SJSA1 (cell line): ENCODE measurements at regions not wholly inside any gene's neighbourhood (a gene's known extent, or its start where the extent isn't known, plus 50 kb on each side); places are given as distances from the start of the nearest gene placed in this dataset.
"Not testable (repeated sequence)": the region's sequence is repeated elsewhere in the genome, so short reads cannot be mapped to it uniquely, and the experiment has no call there.

Experiments
- DNase-seq, 2 experiments: peaks; one replicate each; pipeline ENCODE4 v3.0.0-alpha.2; 2015 to 2020; ENCODE audit warnings: low spot score in 2 of 2, low read depth in 1 of 2
- H3K27ac ChIP-seq: fragments of 250-450 bp; sonication (Bioruptor Pico); 2 replicates; pipeline ENCODE4 v1.5.1; 2020; ENCODE audit warnings: mild to moderate bottlenecking, moderate library complexity
- H3K27me3 ChIP-seq: fragments of 250-450 bp; sonication (Bioruptor Pico); replicated peaks from 2 replicates; pipeline ENCODE4 v1.5.1; 2020; ENCODE audit warnings: mild to moderate bottlenecking, moderate library complexity
- H3K36me3 ChIP-seq: fragments of 250-450 bp; sonication (Bioruptor Pico); 2 replicates; pipeline ENCODE4 v1.5.1; 2020; ENCODE audit warnings: mild to moderate bottlenecking
- H3K4me1 ChIP-seq: fragments of 250-450 bp; sonication (Bioruptor Pico); replicated peaks from 2 replicates; pipeline ENCODE4 v1.6.1; 2021; ENCODE audit warnings: mild to moderate bottlenecking
- H3K4me3 ChIP-seq: fragments of 250-450 bp; sonication (Bioruptor Pico); 2 replicates; pipeline ENCODE4 v1.5.1; 2020; ENCODE audit warnings: mild to moderate bottlenecking
- H3K9me3 ChIP-seq: fragments of 250-450 bp; sonication (Bioruptor Pico); replicated peaks from 2 replicates; pipeline ENCODE4 v1.5.1; 2020; ENCODE audit warnings: mild to moderate bottlenecking

DNA sequence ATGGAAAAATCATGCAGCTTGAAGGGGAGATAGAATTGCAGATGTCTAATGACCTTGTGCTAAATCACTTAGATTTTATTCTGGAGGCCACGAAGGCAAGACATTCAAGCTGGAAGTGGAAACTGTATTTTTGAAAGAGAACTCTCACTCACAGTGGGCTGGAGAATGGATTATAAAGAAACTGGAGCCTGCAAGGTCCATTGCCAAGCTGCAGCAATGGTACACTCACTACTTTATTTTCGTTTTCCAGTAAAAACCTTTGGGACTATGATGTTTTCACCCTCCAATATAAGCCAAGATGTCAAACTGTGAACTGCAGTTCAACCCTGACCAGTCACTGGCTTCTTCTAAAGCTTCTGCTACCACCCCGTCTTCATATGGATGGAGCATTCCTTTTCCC is 62.0 kb downstream of the SKIDA1 start:
- Histone ChIP-seq H3K4me3 (no peak overlapping the region), H3K27me3 (no peaks in the 10 kb centered on the region), H3K9me3 (no peaks in the 10 kb centered on the region), H3K4me1 (no peaks in the 10 kb centered on the region), H3K36me3 (no peaks in the 10 kb centered on the region), H3K27ac (no peak overlapping the region)
- no peak for DNase-seq

DNA sequence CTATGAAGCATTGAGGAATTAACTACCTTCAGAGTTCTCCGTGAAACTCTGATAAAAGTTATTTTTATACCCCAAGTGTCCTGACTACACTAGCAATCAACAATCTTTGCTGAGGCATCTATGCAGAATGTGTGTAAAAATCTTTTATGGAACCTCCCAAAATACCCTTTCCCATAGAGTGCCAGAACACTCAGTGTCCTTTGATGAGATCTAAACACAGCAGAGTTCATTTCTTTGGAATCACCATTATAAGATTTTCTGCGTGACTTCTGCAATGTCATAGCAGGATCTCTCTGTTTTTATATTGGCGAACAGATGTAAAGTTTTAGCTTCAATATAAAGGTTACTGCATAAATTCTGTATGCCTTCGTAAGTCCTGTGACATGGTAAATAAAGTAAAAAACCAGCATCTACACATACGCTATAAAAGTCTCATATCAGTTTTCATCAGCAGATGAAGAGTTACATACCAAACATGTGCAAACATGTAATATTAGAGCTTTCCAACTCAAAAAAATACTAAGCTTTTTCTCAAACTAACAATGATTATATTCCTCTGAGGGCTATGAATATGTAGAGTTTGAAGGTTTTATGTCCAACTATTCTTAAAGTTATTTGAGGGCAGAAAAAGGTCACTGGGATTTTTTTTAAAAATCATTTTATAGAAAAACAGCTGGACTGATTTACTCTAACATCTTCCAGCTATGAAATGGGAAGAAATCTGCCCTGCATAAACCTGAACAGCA is 67.2 kb downstream of the SKIDA1 start:
- Histone ChIP-seq H3K27me3 (no peaks in the 10 kb centered on the region), H3K4me3 (no peak overlapping the region), H3K36me3 (no peaks in the 10 kb centered on the region), H3K4me1 (no peaks in the 10 kb centered on the region), H3K9me3 (no peaks in the 10 kb centered on the region), H3K27ac (no peak overlapping the region)
- no peak for DNase-seq

DNA sequence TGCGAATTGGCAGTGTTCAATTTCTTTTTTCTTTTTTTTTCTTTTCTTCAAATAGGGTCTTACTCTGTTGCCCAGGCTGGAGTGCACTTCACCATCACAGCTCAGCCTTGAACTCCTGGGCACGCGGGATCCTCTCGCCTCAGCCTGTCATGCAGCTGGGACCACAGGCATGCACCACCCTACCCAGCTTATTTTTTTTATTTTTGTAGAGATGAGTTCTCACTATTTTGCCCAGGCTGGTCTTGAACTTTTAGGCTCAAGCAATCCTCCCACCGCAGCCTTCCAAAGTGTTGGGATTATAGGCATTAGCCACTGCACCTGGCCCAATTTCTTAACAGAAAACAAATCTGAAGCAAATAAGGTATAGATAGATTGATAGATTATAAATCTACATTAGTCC is 69.3 kb downstream of the SKIDA1 start:
- H3K27me3 ChIP-seq: no peaks in the 10 kb centered on the region
- no peak overlapping the region for H3K4me3 ChIP-seq
- no peak for DNase-seq
- H3K27ac ChIP-seq: no peak overlapping the region
- H3K9me3 ChIP-seq: no peaks in the 10 kb centered on the region
- H3K36me3 ChIP-seq: no peaks in the 10 kb centered on the region
- H3K4me1 ChIP-seq: no peaks in the 10 kb centered on the region

GRCh38 chr10:21452203-21452602 is 73.3 kb downstream of the SKIDA1 start:
- DNase-seq: no peak
- H3K4me1 ChIP-seq: no peaks in the 10 kb centered on the region
- no peaks in the 10 kb centered on the region for H3K27me3 ChIP-seq
- H3K4me3 ChIP-seq: no peak overlapping the region
- H3K36me3 ChIP-seq: no peaks in the 10 kb centered on the region
- H3K27ac ChIP-seq: no peak overlapping the region
- H3K9me3 ChIP-seq: 0 out of 2 replicates have a peak, but pooled peaks cover 3% of the 10 kb centered on the region

DNA sequence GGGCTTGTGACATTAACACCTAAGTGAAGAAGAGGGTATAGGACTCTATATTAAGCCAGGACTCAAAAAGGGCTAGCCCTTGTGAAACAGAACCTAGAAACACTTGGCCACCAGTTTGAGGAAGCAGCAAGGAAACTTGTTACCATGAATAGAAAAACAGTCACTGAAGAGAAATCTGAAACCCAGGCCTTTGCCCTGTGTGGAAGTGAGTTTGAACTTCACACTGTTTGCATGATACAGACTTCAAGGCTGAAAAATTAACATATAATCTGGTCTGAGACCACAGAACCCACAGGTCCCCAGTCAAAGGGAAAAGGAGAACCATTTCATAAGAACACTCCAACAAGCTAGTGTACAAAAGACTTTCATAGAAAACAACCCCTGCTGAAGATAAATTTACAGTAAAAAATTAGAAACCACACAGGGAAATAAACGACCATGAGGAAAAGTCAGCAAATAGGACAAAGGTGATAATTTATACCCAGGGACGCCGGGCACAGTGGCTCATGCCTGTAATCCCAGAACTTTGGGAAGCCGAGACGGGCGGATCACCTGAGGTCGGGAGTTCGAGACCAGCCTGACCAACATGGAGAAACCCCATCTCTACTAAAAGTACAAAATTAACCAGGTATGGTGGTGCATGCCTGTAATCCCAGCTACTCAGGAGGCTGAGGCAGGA is 76.1 kb downstream of the SKIDA1 start:
- Histone ChIP-seq H3K27me3 (no peaks in the 10 kb centered on the region), H3K4me3 (no peak overlapping the region), H3K36me3 (no peaks in the 10 kb centered on the region), H3K9me3 (0 out of 2 replicates have a peak, but pooled peaks cover 3% of the 10 kb centered on the region), H3K27ac (no peak overlapping the region), H3K4me1 (no peaks in the 10 kb centered on the region)
- no peak for DNase-seq

GRCh38 chr10:21445163-21445562 is 80.3 kb downstream of the SKIDA1 start:
- no peak overlapping the region for H3K4me3 ChIP-seq
- no peak for DNase-seq
- no peaks in the 10 kb centered on the region for H3K36me3 ChIP-seq
- no peaks in the 10 kb centered on the region for H3K4me1 ChIP-seq
- no peaks in the 10 kb centered on the region for H3K27me3 ChIP-seq
- 0 out of 2 replicates have a peak, but pooled peaks cover 3% of the 10 kb centered on the region for H3K9me3 ChIP-seq
- H3K27ac ChIP-seq: no peak overlapping the region

DNA sequence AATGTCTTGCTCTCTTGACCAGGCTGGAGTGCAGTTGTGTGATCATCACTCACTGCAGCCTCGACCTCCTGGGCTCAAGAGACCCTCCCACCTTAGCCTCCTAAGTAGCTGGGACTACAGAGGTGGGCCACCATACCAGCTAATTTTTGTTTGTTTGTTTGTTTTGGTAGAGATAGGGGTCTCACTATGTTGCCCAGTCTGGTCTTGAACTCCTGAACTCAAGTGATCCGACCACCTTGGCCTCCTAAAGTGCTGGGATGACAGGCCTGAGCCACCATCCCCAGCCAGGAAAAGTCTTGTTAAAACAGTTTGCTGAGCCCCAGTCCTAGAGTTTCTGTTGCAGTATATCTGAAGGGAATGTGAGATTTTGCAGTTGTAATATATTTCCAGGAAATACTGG is 83.9 kb downstream of the SKIDA1 start:
- DNase-seq: no peak
- no peaks in the 10 kb centered on the region for H3K27me3 ChIP-seq

DNA sequence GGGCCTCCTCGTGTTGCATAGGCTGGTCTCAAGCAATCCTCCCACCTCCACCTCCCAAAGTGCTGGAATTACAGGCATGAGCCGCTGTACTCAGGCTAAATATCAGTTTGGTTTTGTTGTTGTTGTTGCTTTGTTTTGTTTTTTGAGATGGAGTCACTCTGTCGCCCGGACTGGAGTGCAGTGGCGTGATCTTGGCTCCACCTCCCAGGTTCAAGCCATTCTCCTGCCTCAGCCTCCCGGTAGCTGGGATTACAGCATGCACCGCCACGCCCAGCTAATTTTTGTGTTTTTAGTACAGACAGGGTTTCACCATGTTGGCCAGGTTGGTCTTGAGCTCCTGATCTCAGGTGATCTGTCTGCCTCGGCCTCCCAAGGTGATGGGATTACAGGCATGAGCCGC is 86.6 kb downstream of the SKIDA1 start:
- H3K4me1 ChIP-seq, H3K9me3 ChIP-seq, DNase-seq, H3K4me3 ChIP-seq, H3K27ac ChIP-seq, H3K27me3 ChIP-seq, H3K36me3 ChIP-seq: not testable (repeated sequence)

More for the DNA sequence above, 83.9 kb downstream of the SKIDA1 start:
- H3K4me1 ChIP-seq: no peaks in the 10 kb centered on the region
- H3K36me3 ChIP-seq: no peaks in the 10 kb centered on the region
- H3K27ac ChIP-seq: no peak overlapping the region
- H3K4me3 ChIP-seq: no peak overlapping the region
- H3K9me3 ChIP-seq: no peaks in the 10 kb centered on the region

DNA sequence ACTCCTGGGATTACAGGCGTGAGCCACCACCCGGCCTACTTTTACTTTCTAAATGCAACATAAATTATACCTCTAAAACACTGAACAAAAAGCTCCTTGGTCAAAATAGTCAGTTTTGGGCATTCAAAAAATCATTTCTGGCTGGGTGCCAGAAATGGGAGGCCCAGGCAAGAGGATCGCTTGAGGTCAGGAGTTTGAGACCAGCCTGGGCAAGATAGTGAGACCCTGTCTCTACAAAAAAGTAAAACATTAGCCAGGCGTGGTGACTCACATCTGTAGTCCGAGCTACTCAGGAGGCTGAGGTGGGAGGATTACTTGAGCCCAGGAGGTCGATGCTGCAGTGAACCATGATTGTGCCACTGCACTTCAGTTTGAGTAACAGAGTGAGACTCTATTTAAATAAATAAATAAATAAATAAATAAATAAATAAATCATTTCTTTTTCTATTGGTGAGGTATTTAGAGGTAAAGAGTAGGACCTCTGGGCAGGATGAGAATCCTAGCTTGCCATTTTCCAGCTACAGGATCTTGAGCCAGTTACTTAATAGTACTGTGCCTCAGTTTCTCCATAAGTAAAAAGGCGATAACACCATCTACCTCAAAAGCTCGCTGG is 87.6 kb downstream of the SKIDA1 start:
- no peak for DNase-seq
- Histone ChIP-seq H3K4me1 (no peaks in the 10 kb centered on the region), H3K27ac (no peak overlapping the region), H3K36me3 (no peaks in the 10 kb centered on the region), H3K9me3 (no peaks in the 10 kb centered on the region), H3K27me3 (no peaks in the 10 kb centered on the region), H3K4me3 (no peak overlapping the region)

DNA sequence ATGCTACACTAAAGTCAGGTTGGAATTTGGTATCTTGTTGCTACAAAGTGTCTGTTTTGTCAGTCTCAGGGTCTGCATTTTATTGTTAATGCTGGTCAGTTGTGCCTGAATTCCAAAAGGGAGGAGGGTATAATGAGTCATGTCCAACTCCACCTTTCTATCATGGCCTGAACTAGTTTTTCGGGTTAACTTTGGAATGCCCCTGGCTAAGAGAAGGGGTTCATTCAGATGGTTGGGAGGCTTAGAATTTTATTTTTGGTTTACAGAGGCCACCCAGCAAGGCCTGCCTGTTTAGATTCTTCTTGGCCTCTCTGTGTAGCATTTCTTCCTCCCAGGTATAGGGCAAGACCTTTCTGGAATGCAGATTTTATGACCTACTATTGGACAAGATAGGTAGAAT is 93.2 kb downstream of the SKIDA1 start:
- Histone ChIP-seq H3K4me3 (no peak overlapping the region), H3K27me3 (no peaks in the 10 kb centered on the region), H3K9me3 (no peaks in the 10 kb centered on the region), H3K27ac (no peak overlapping the region), H3K4me1 (peaks cover 5% of the 10 kb centered on the region; the same call in 1 of the 2 replicates), H3K36me3 (no peaks in the 10 kb centered on the region)
- no peak for DNase-seq

DNA sequence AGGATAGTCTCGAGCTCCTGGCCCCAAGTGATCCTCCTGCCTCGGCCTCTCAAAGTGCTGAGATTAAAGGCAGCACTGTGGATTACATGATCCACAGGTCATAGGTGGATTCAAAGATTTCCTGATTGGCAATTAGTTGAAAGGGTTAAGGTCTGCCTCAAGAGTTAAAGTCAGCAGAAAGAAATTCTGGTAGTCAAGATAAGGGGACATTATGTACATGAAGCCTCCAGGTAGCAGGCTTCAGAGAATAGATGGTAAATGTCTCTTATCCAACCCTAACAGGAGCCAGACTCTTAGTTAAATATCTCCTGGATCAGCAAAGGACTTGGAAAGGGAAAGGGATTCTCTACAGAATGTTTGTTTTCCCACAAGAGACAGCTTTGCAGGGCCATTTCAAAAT is 93.7 kb downstream of the SKIDA1 start:
- H3K4me3 ChIP-seq: no peak overlapping the region
- H3K27ac ChIP-seq: no peak overlapping the region
- no peaks in the 10 kb centered on the region for H3K27me3 ChIP-seq
- peaks cover 5% of the 10 kb centered on the region; the same call in 1 of the 2 replicates for H3K4me1 ChIP-seq
- DNase-seq: no peak
- H3K36me3 ChIP-seq: no peaks in the 10 kb centered on the region
- no peaks in the 10 kb centered on the region for H3K9me3 ChIP-seq

DNA sequence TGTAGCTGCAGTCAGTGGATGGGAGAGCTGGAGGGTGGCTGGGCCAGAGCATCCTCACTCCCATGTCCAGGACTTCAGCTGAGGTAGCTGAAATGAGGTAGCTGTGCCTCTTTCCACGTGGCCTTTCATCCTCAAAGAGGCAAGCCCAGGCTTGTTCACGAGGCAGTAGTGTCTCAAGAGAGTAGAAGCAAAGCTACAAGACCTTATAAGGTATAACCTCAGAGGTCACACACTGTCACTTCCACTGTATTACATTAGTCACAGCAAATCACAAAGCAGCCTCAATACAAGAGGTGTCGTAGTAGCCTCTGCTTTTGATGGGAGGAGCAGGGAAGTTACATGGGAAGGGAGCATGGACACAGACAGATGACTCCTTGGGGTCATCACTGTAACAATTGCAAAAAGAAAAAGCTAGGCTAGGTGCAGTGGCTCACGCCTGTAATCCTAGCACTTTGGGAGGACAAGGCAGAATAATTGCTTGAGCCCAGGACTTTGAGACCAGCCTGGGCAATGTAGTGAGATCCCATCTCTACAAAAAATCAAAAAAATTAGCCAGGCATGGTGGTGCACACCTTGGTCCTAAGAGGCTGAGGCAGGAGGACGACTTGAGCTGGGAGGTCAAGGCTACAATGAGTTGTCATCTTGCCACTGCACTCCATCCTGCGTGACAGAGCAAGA is 97.5 kb downstream of the SKIDA1 start:
- no peaks in the 10 kb centered on the region for H3K36me3 ChIP-seq
- H3K27ac ChIP-seq: no peak overlapping the region
- H3K4me3 ChIP-seq: no peak overlapping the region
- H3K27me3 ChIP-seq: no peaks in the 10 kb centered on the region
- H3K9me3 ChIP-seq: no peaks in the 10 kb centered on the region
- no peak for DNase-seq
- H3K4me1 ChIP-seq: peaks cover 5% of the 10 kb centered on the region; the same call in 1 of the 2 replicates

- no peaks in the 10 kb centered on the region for H3K9me3 ChIP-seq
- H3K27ac ChIP-seq: no peak overlapping the region
- H3K27me3 ChIP-seq: no peaks in the 10 kb centered on the region
- H3K4me3 ChIP-seq: no peak overlapping the region
- DNase-seq: no peak
- no peaks in the 10 kb centered on the region for H3K36me3 ChIP-seq
- H3K4me1 ChIP-seq: no peaks in the 10 kb centered on the region; the same call in 1 of the 2 replicates
Measured at GRCh38 chr10:21424459-21424861, 101.0 kb downstream of the SKIDA1 start.

- DNase-seq: no peak
- Histone ChIP-seq H3K27ac (no peak overlapping the region), H3K27me3 (no peaks in the 10 kb centered on the region), H3K36me3 (no peaks in the 10 kb centered on the region), H3K9me3 (no peaks in the 10 kb centered on the region), H3K4me1 (no peaks in the 10 kb centered on the region; the same call in 1 of the 2 replicates), H3K4me3 (no peak overlapping the region)
Measured at GRCh38 chr10:21423850-21424249, 101.6 kb downstream of the SKIDA1 start.
